Gastrocnemius medialis (tissue), 4 donors: ENCODE measurements at regions not wholly inside any gene's neighbourhood (a gene's known extent, or its start where the extent isn't known, plus 50 kb on each side); places are given as distances from the start of the nearest gene placed in this dataset.

ENCODE experiments used
- ATAC-seq, 2 donors: fragments of 150-250 bp; one replicate each; pipeline ENCODE4 v1.9.1; 2016
- DNase-seq, 2 donors: peaks; one replicate each; pipeline ENCODE4 v3.0.0-alpha.2; 2019
- H3K27ac ChIP-seq, 4 donors: fragments of 200-600 bp; sonication (generic); 1 replicate in 1 of 4; 2 replicates in 3 of 4; pipeline ENCODE4 v1.5.1; 2016 to 2018; ENCODE audit warnings: mild to moderate bottlenecking in 2 of 4, moderate library complexity in 1 of 4
- H3K27me3 ChIP-seq, 3 donors: fragments of 200-600 bp; sonication (generic) in 2 of 3; 1 replicate in 1 of 3; 2 replicates in 2 of 3; pipeline versions ENCODE4 v1.5.1 to v1.6.0; 2016 to 2019; ENCODE audit warnings: mild to moderate bottlenecking in 1 of 3, moderate library complexity in 1 of 3
- H3K36me3 ChIP-seq, 2 donors: fragments of 200-600 bp; sonication (generic) in 1 of 2; one replicate each; pipeline ENCODE4 v1.5.1; 2017 to 2018
- H3K4me1 ChIP-seq, 2 donors: fragments of 200-600 bp; sonication (generic) in 1 of 2; one replicate each; pipeline ENCODE4 v1.5.1; 2016 to 2017; ENCODE audit warnings: mild to moderate bottlenecking in 2 of 2
- H3K4me3 ChIP-seq, 4 donors: fragments of 200-600 bp; sonication (generic) in 3 of 4; 1 replicate in 1 of 4; 2 replicates in 3 of 4; pipeline ENCODE4 v1.5.1; 2016 to 2019; ENCODE audit warnings: mild to moderate bottlenecking in 2 of 4
- H3K9me3 ChIP-seq, 3 donors: fragments of 200-600 bp; sonication (generic) in 2 of 3; 1 replicate in 1 of 3; 2 replicates in 2 of 3; pipeline ENCODE4 v1.5.1; 2016 to 2019
- CTCF ChIP-seq, 5 experiments: fragments of 450-650 bp in 3 of 5; fragments of 200-600 bp in 2 of 5; sonication (generic) in 2 of 5; IDR thresholded peaks in 4 of 5; conservative IDR thresholded peaks in 1 of 5; 1 replicate in 4 of 5; 2 replicates in 1 of 5; pipeline ENCODE4 v1.5.1; 2016 to 2019; ENCODE audit warnings: antibody characterized with exemption in 5 of 5, mild to moderate bottlenecking in 3 of 5, moderate library complexity in 3 of 5
- POLR2A ChIP-seq, 2 donors: fragments of 450-650 bp; IDR thresholded peaks; one replicate each; pipeline ENCODE4 v1.6.1; 2017; ENCODE audit warnings: antibody characterized with exemption in 2 of 2, mild to moderate bottlenecking in 2 of 2, moderate library complexity in 2 of 2
- in situ Hi-C, 4 donors: fragments of 200-750 bp; cut with MboI; loops; one replicate each; pipeline versions ENCODE4 v1.15.0 to v1.8.0; 2017; ENCODE audit warnings: low sequenced_read_pairs in 4 of 4
- intact Hi-C: fragments of 100-400 bp; cut with DNase I; formaldehyde crosslinking; loops from one replicate; pipeline ENCODE4 v1.15.1; 2023; ENCODE audit warnings: low total_unique reads

- no peak overlapping the region for H3K4me3 ChIP-seq
- no peak overlapping the region for H3K27ac ChIP-seq
- no peaks in the 10 kb centered on the region for H3K27me3 ChIP-seq
- intact Hi-C loops: no loop called here
- H3K4me1 ChIP-seq: no peaks in the 10 kb centered on the region
- H3K36me3 ChIP-seq: no peaks in the 10 kb centered on the region
- in situ Hi-C loops: no loop called here
- H3K9me3 ChIP-seq: no peaks in the 10 kb centered on the region
- DNase-seq (no peak), ATAC-seq (no peak)
- no peak for TF ChIP-seq POLR2A (IDR thresholded peaks at IDR 0.05)
- TF ChIP-seq CTCF (IDR thresholded peaks at IDR 0.05 in 4 of 5, conservative IDR thresholded peaks at IDR 0.05 in 1 of 5): no peak
These were observed 131.5 kb downstream of the C12orf50 start for GRCh38 chr12:87897662-87898061.

GRCh38 chr12:87883806-87884205 lies 145.4 kb downstream of the C12orf50 start:
- H3K9me3 ChIP-seq: no peaks in the 10 kb centered on the region
- TF ChIP-seq POLR2A (IDR thresholded peaks at IDR 0.05): no peak
- TF ChIP-seq CTCF (IDR thresholded peaks at IDR 0.05 in 4 of 5, conservative IDR thresholded peaks at IDR 0.05 in 1 of 5): no peak
- no peak for DNase-seq
- H3K4me3 ChIP-seq: no peak overlapping the region
- no peaks in the 10 kb centered on the region for H3K36me3 ChIP-seq
- no peak for ATAC-seq
- H3K4me1 ChIP-seq: no peaks in the 10 kb centered on the region
- in situ Hi-C loops: no loop called here
- no peaks in the 10 kb centered on the region for H3K27me3 ChIP-seq
- H3K27ac ChIP-seq: no peak overlapping the region
- intact Hi-C loops: no loop called here

- no peak overlapping the region for H3K27ac ChIP-seq
- TF ChIP-seq CTCF (IDR thresholded peaks at IDR 0.05 in 4 of 5, conservative IDR thresholded peaks at IDR 0.05 in 1 of 5) (no peak), POLR2A (IDR thresholded peaks at IDR 0.05) (no peak)
- in situ Hi-C loops: no loop called here
- H3K9me3 ChIP-seq: no peaks in the 10 kb centered on the region
- H3K36me3 ChIP-seq: no peaks in the 10 kb centered on the region
- DNase-seq (no peak), ATAC-seq (no peak)
- no peak overlapping the region for H3K4me3 ChIP-seq
- intact Hi-C loops: no loop called here
- H3K4me1 ChIP-seq: no peaks in the 10 kb centered on the region
- no peaks in the 10 kb centered on the region for H3K27me3 ChIP-seq
These were observed 150.1 kb downstream of the C12orf50 start for GRCh38 chr12:87879141-87879540.

- ATAC-seq: no peak
These were observed 158.4 kb downstream of the C12orf50 start for GRCh38 chr12:87870493-87871460.

More at GRCh38 chr12:87870493-87871460, 158.4 kb downstream of the C12orf50 start:
- no peak for DNase-seq
- Histone ChIP-seq H3K27ac (no peak overlapping the region), H3K36me3 (no peaks in the 10 kb centered on the region), H3K9me3 (no peaks in the 10 kb centered on the region), H3K4me1 (no peaks in the 10 kb centered on the region), H3K4me3 (no peak overlapping the region), H3K27me3 (no peaks in the 10 kb centered on the region)
- in situ Hi-C loops (no loop called here), intact Hi-C loops (no loop called here)
- no peak for TF ChIP-seq POLR2A (IDR thresholded peaks at IDR 0.05)
- no peak for TF ChIP-seq CTCF (IDR thresholded peaks at IDR 0.05 in 4 of 5, conservative IDR thresholded peaks at IDR 0.05 in 1 of 5)
